Pons (tissue), 1 donor: ENCODE measurements at regions not wholly inside any gene's neighbourhood (a gene's known extent, or its start where the extent isn't known, plus 50 kb on each side); places are given as distances from the start of the nearest gene placed in this dataset.
"Not testable (repeated sequence)": the region's sequence is repeated elsewhere in the genome, so short reads cannot be mapped to it uniquely, and the experiment has no call there.

Source experiments
- DNase-seq: peaks from one replicate; pipeline ENCODE4 v3.0.0-alpha.2; 2016; ENCODE audit warnings: low spot score

DNA sequence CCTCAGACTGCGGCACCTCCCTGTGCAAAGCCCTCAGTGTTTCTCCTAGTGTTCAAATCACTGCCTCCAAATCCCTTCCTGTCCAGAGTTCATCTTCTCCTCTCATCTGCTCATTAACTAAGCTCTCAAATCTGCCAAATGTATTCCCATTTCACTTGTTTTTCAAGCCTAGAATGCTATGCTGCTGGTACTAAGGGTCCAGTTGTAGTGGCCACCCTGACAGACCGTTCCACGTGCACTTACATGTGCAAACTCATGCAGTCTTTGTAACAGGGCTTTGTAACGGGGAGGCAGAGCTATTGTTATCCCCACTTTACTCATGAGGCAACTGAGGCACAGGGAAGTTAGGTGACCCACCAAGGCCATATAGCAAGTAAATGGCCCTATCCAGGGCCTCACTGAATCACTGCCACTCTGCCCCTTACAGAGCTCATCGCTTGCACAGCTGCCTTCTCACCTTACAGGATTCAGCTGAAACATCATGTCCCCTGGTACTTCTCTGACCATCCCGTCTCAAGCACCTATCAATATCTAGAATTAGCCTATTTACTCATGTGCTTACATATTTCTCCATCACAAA, 153.0 kb upstream of the PDE1C start:
- DNase-seq = no peak

DNA sequence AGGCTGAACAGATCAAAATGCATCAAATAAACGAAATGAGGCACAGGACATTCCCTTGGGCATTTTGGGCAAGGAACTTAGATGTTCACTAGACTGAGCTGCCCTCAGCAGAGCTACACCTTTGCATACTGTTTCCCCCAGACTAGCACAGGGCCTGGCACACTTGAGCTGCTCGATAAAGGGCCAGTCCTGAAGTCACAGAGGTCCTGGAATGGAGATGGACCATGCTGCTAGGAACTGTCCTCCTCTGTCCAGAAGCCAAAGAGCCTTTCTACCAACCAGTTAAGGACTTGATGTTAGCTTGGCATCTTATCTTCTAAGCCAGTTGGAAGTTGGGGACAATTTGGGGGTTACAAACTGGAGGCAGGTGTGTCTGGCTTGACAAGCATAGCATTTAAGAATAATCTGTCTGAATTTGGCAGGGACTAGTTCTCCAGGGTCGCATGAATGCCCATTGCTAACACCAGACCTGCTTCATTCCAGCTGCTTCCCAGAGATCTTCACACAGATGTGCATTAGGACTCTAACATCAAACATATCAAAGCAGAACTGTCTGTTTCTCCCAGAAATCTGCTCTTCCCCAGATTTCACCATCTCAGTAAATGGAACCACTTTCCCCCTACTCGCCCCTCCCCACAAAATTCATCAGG, 152.2 kb upstream of the PDE1C start:
- no peak for DNase-seq

DNA sequence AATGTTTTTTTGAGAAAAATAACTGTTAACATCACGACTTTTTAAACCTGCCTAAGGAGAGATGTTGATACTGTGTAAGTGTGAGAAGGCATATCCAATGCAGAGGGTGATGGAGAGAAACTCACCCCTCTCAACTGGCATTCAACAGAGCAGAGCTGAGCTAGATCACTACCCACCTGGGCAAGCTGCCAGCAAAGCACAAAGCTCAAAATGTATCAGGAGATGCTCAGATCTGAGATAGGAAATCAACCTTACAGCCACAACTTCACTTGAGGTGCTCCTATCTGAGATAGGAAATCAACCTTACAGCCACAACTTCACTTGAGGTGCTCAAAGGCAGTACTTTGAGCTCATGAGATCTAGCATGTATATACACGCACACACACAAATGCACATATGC, 151.5 kb upstream of the PDE1C start:
- DNase-seq = no peak

DNA sequence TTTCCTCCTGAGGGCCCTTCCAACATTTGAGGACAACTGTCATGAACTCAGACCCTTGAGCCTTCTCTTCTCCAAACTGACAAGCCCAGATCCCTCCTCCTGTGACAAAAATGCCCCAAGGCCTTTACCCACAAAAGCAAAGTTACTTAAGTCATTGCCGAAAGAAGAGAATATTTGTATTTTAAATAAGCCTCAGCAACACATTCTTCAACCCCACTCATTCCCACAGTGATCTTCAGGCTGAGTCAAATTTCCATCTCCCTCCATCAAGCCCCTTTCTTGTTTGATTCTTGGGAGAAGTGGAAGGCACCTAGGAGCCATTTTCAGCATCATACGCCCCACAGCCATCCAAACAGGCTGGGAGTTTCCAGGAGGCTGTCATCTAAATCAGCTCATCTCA, 150.8 kb upstream of the PDE1C start:
- DNase-seq = no peak

GRCh38 chr7:32219831-32220230, 149.6 kb upstream of the PDE1C start:
- not testable (repeated sequence) for DNase-seq

DNA sequence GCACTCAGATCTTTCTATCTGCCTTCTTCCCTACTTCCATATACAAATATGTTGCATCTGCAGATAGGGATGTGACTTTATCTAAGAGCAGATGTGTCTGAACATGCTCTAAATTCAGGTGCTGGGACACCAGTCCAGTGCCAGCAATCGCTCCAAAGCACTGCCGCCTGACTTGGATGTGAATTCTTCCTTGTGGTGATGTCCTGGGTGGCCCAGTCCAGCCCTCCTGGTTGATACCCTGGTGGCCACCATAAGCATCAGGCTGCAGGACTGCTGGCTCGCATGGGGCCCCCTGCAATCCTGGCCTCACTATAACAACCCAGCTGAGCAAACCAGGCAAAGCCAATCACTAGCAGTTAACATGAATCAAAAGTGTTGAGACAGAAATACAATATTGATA, 149.2 kb upstream of the PDE1C start:
- DNase-seq = no peak

- DNase-seq = no peak
Observed at GRCh38 chr7:32218741-32219288, 148.6 kb upstream of the PDE1C start.

DNA sequence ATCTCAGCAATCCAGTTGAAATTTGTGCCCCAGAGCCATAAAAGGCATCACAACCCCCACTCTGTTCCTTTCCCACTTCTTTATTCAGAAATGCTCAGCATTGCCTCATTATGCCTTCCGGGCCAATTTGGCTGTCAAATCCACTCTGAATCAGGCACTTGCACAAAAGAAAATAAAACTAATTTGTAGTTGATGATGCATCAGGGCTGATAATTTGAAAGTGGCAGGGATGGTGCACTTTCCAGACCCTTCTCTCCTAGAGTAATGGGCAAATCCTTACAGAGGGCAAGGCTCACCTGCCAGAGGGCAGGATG, 147.9 kb upstream of the PDE1C start:
- peak; percentile 3 for DNase-seq

GRCh38 chr7:32217341-32218153, 147.3 kb upstream of the PDE1C start:
- no peak for DNase-seq

GRCh38 chr7:32216759-32217158, 146.6 kb upstream of the PDE1C start:
- no peak for DNase-seq

DNA sequence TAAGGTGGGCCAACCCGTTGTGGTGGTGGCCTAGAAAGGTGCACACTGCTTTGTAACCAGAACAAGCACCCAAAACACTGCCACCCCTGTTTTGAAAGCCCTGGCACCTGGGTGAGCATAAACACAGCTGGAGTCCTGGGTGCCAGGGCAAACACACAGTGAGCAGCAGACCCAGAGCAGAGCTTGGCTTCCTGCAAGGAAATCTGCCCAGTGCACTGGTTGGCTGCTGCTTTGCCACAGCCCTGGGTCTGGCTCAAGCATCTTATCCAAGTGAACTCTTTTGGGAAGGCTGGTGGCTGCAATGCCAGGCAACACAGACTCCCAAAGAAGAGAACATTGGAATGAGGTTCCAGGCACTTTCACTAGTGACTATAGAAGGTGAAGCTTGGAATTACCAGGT, 145.5 kb upstream of the PDE1C start:
- no peak for DNase-seq

- no peak for DNase-seq
Observed at GRCh38 chr7:32214913-32215312, 144.7 kb upstream of the PDE1C start.

DNA sequence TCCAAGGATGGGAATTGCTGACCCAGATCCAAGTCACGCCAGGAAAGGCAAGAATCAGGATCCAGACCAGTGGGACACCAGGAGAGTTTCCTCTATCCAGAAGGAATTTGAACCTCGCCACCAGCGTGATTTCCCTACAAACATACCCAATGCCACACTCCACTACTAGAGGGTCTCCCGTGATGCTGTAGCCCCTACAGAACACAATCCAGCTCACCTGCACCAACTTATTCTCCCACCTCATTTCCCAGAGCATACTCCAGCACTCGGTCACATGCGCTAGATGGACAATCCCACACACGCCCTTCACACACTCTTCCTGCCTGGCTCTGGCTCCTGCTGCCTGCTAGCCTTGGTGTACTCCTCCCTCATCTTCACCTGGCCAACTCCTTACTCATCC, 142.1 kb upstream of the PDE1C start:
- no peak for DNase-seq

GRCh38 chr7:32206987-32207386, 136.8 kb upstream of the PDE1C start:
- no peak for DNase-seq

DNA sequence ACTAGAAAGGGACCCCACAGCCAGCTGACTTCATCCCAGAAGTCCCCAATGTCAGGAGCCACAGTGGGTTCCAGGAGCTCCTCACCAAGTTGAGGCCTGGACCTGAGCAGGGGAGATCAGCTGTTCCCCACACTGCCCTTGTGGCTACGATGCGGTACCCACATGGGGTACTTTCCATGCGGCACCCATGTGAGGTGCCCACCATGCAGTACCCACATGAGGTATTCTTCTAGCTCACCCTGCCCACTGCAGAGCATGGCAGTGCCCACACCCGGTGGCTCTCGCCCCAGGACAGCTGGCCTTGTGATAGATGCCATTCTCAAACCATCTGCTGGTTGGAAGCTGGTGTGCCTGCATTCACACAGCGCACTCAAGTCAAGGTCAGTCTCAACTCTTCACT, 136.3 kb upstream of the PDE1C start:
- DNase-seq = no peak

GRCh38 chr7:32205298-32205824, 135.2 kb upstream of the PDE1C start:
- not testable (repeated sequence) for DNase-seq

- peak; percentile 96 for DNase-seq
Observed at GRCh38 chr7:32204361-32205018, 134.3 kb upstream of the PDE1C start.

GRCh38 chr7:32200646-32201045, 130.4 kb upstream of the PDE1C start:
- DNase-seq = no peak

- no peak for DNase-seq
Observed at GRCh38 chr7:32194537-32194936, 124.3 kb upstream of the PDE1C start.

- no peak for DNase-seq
Observed at GRCh38 chr7:32191305-32191704, 121.1 kb upstream of the PDE1C start.

GRCh38 chr7:32179567-32179966, 109.4 kb upstream of the PDE1C start:
- no peak for DNase-seq

- no peak for DNase-seq
Observed at GRCh38 chr7:32178677-32179366, 108.6 kb upstream of the PDE1C start.
